ENCODE measurements at regions not wholly inside any gene's neighbourhood (a gene's known extent, or its start where the extent isn't known, plus 50 kb on each side); places are given as distances from the start of the nearest gene placed in this dataset.
"Not testable (repeated sequence)": the region's sequence is repeated elsewhere in the genome, so short reads cannot be mapped to it uniquely, and the experiment has no call there.

DNA sequence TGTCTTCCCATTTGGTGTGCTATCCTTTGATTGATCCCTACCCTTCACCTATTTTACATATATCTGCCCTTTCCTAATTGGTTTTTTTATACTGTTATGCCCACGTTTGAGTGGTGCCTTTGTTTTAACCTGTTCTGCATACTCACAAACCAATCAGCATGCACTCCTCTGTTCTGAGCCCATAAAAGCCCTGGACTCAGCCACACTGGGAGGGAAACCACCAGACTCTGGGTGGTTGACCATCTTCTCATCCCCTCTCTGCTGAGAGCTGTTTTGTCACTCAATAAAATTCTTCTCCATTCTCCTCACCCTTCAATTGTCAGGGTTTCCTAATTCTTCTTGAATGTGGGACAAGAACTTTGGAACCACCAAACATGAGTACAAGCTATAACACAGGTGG, 989.8 kb downstream of the ADGRL2 start:
- no peak for DNase-seq

- no peak for DNase-seq
Measured at GRCh38 chr1:82788660-82789059, 987.9 kb downstream of the ADGRL2 start.

- no peak for DNase-seq
Measured at GRCh38 chr1:82788038-82788437, 987.3 kb downstream of the ADGRL2 start.

DNA sequence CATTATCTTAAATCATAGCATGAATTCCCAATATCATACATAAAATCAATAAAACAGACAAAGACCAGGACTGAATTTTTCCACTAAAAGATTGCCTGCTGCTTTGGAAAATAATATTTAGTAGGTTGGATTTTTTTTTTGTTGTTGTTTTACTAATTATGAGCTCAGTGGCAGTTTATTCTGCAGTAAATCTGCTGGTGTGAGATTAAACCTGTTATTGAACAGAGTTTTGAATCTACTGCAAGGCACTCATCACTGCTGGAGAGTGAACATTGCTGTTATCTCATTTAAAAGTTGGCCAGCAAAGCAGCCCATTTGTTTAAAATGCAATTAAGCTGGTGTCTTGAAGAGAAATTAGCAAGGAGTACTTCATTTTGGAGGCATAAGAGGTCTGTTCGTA, 986.1 kb downstream of the ADGRL2 start:
- DNase-seq: no peak

DNA sequence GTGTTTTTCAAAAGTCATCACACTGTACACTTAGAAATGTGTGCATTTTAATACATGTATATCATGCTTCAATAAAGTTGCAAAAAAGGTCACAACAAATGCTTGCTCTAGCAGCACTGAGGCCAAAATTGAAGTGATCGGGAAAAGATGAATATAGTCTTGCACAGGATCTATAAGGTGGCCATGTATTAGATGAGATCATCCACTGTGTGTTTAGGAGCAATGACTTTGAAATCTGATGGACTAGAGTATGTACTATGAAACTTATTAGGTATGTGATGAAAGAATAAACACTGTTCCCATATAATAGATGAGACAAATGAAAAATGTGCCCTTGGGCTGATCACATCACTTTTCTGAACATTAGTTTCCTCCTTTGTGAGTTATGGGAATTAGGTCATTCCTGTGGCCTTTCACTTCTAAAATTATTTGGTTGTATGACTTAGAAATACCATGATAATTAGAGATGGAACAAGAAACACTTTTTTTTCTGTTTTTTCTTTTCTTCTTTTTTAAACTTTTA, 984.6 kb downstream of the ADGRL2 start:
- DNase-seq: no peak

- DNase-seq: no peak
Measured at GRCh38 chr1:82783044-82783443, 982.3 kb downstream of the ADGRL2 start.

- no peak for DNase-seq
Measured at GRCh38 chr1:82782599-82782998, 981.9 kb downstream of the ADGRL2 start.

- no peak for DNase-seq
Measured at GRCh38 chr1:82778612-82779011, 977.9 kb downstream of the ADGRL2 start.

DNA sequence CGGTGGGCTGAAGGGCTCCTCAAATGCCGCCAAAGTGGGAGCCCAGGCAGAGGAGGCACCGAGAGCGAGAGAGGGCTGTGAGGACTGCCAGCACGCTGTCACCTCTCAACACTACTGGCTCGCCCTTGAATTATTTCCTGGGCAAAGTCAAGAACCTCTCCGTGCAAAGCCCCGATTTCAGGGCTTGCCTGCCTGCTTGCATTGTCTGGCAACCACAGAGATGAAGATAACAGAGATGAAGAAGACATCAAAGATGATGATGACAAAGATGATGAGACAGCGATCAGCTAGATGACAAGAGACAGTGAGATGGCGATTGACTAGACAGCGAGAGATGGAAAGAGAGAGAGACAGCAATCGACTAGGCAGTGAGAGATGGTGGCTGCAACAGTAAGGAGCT, 976.5 kb downstream of the ADGRL2 start:
- DNase-seq: no peak

DNA sequence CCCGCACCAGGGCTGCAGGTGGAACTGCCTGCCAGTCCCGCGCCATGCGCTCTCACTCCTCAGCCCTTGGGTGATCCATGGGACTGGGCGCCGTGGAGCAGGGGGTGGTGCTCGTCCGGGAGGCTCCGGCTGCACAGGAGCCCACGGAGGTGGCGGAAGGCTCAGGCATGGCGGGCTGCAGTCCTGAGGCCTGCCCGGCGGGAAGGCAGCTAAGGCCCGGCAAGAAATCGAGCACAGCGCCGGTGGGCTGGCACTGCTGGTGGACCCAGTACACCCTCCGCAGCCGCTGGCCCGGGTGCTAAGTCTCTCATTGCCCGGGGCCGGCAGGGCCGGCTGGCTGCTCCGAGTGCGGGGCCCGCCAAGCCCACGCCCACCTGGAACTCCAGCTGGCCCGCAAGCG, 976.0 kb downstream of the ADGRL2 start:
- not testable (repeated sequence) for DNase-seq

DNA sequence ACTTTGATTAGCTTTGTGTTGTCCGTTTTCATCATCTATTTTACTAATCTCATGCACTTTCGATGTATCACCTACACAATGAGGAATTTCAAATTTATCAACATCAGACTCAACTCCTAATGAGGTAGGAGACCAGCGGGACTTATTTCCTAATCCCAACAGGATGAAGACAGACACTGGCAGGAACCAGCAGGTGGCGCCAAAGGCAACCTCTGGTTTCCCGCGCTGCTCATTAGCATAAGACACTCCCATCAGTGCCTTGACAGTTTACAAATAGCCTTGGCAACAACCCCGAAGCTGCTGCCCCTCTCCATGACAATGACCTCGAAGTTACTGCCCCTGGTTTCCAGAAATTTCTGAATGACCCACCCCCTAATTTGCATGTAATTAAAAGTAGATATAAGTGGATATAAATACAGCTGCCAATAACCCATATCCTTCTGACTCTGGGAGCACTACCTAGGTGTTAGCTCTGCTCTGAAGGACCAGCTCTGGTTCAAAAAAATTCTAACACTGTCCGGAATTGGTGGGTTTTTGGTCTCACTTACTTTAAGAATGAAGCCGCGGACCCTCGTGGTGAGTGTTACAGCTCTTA, 974.8 kb downstream of the ADGRL2 start:
- DNase-seq: no peak

DNA sequence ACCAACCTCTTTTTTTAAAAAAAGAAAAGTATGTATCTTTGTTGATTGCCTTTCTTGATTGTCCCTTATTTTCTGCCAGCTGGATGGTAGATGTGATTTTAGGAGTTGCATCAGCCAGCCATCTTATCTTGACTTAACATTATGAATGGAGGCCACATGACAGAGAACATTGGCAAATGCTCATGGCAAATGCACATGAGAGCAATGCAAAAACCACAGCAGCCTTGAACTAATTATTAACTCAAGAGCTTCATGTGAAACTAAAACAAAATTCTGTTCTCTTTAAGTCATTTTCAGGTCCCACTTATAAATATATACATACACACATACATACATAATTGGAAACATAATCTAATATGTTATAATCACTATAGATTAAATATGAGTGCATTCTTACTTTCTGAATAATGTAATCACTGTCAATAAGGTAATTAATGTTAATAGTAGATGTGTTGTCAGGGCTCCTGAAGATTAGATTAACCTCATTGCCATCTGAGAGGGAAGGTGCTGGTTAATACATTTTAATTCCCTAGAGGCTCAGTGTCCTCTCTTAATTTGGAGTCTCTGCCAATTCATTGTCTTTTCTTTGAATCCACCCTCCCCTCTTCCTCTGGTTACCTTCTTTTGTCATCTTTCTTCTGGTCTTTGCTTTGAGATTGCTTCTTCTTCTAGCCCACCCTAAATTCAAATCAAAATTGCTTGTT, 962.2 kb downstream of the ADGRL2 start:
- DNase-seq: no peak

- DNase-seq: no peak
Measured at GRCh38 chr1:82759035-82759434, 958.3 kb downstream of the ADGRL2 start.

DNA sequence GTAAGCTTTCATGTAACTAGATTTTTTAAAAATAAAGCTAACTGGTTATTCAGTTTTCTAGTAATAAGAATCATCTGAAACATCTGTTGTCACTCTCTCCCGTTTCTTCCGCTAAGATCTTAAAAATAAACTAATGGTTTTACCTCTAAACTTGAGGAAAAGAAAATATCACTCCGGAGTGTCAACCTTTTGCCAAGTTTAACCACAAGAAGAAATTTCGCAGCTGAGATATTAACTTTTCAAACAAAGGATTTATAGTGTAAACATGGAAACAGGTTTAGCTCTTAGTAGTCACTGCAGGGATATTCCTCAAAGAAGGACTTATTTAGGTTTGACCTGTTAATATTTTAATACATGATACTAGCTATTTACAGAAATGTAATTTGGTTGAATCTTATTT, 954.9 kb downstream of the ADGRL2 start:
- no peak for DNase-seq

- DNase-seq: no peak
Measured at GRCh38 chr1:82755191-82755590, 954.5 kb downstream of the ADGRL2 start.

GRCh38 chr1:82752046-82752445, 951.3 kb downstream of the ADGRL2 start:
- no peak for DNase-seq

DNA sequence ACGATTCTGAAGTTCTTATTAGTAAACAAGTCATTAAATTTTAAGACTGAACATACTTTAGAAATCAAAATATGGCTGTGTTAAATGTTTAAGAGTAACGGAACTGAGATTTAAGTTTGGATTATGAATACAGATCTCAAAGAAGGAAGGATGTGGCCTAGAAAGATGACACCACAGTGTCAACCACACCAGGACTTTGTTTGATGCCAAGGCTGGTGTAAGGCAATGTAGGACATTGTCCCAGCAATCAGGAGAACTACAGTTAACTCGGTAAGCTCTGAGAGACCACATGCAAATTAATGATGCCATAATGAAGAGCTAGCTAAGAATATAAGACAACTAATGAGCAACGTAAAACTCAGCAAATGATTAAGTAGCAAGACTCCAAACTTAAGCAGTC, 932.9 kb downstream of the ADGRL2 start:
- no peak for DNase-seq

DNA sequence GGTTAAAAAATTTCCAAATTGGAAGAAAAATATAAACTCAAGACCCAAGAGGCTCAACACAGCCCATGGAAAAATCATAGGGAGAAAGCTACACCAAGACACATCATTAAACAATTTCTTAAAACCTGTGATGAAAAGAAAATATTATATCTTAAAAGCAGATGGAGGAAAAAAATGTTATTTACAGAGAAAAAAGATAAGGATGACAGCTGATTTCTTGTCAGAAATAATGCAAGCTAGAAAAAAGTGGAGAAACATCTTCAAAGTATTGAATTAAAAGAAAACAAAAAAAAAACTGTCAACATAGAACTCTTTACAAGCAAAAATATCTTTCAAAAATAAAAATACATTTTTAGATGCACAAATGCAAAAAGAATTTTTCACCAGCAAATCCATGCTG, 930.5 kb downstream of the ADGRL2 start:
- no peak for DNase-seq

DNA sequence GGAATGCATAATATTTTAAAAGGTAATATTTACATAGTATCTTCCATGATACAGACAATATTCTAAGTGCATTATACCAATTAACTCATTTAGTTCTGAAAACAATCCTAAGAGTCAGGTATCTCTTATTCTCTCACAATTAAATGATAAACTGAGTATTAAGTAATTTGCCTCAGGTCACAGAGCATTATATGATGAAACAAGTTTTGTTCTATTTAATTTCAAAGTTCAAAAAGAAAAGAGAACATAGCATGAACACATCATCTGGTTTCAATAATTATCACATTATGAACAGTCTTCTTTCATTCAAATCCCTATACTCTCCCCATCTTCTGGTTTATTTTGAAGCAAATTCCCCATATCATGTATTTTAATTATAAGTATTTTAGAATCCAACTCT, 927.5 kb downstream of the ADGRL2 start:
- no peak for DNase-seq

GRCh38 chr1:82724246-82724645, 923.5 kb downstream of the ADGRL2 start:
- no peak for DNase-seq

DNA sequence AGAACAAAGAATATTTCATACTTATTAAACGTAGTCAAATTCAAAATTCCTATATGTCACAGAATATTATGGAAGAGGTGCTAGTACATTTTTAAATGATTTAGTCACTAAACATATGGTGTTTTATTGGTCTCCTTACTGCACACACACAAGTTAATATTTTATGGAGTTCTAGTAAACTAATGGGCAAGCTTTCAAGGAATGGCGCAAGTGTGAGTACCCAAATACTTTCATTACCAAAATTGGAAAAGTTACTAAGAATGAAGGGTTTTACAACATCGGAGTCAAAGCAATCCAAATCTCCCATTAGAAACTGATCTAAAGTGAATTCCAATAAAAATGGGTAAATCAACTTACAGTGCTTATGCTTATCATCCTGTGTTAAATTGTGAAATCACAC, 921.9 kb downstream of the ADGRL2 start:
- no peak for DNase-seq

DNA sequence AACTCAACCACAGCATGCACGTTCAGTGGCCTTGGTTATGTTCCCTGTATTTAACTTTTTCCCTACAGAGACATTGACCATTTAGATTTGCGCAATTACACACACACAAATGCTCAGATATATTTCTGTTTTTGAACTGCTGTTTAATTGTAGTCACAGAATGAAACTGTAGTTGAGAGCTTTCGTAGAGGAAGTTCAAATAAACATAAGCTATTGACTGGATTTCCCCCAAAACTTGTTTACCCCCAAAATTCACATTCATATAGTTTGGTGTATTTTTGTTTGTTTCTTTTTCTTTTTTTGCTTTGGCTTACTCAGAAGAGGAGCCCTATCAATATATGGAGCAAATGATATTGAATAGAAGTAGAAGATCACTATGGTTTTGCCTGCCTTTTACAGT, 921.0 kb downstream of the ADGRL2 start:
- DNase-seq: no peak

- DNase-seq: no peak
Measured at GRCh38 chr1:82718719-82719419, 918.1 kb downstream of the ADGRL2 start.

GRCh38 chr1:82710091-82710490, 909.4 kb downstream of the ADGRL2 start:
- no peak for DNase-seq

Measured in CD4-positive, alpha-beta T cell treated with Interleukin-4 for 1 hour (primary cell).